Heart left ventricle (tissue), 13 donors: ENCODE measurements at regions not wholly inside any gene's neighbourhood (a gene's known extent, or its start where the extent isn't known, plus 50 kb on each side); places are given as distances from the start of the nearest gene placed in this dataset.

Experiments used
- POLR2A ChIP-seq, 2 donors: fragments of 450-650 bp; IDR thresholded peaks; one replicate each; pipeline ENCODE4 v1.6.1; 2017; ENCODE audit warnings: antibody characterized with exemption in 2 of 2, mild to moderate bottlenecking in 2 of 2, moderate library complexity in 2 of 2
- TF ChIP-seq, protein P1 (sequence below), 12 donors: fragments of 200-600 bp; sonication (generic) in 4 of 12; IDR thresholded peaks; one replicate each; pipeline versions ENCODE4 v1.5.0 to v1.8.0; 2018 to 2022; ENCODE audit warnings: antibody characterized with exemption in 12 of 12, mild to moderate bottlenecking in 5 of 12
- donor health status: ischemic (EF 13 %, LVEDD 7.1; RV severe dilation, severe dysfunction).
- donor health status: DM: no; HTN: yes; CAD: no.
- donor health status: DM: no; HTN: no; CAD: no.
- donor health status: ischemic (EF 25% LVEDD 6.9; RV normal size, moderate dysfunction).
- donor health status: ischemic (EF 25% LVEDD 5.7; RV mildly dilated, moderate dysfunction).
- donor health status: ischemic (EF 35%, LVEDD 5.7; RV mildly dilated, moderate dysfunction).
- donor health status: nonischemic (EF 11% LVEDD 7.7; RV severe dilation, severe dysfunction).
- donor health status: DM: yes; HTN: yes; CAD: no.
- donor health status: PGD.
- donor health status: ischemic (EF 29% LVEDD 5.4; RV normal size, mild dysfunction).
- donor health status: nonischemic (EF 23%, LVEDD 6.1; RV moderate dilation, normal function).

DNA sequence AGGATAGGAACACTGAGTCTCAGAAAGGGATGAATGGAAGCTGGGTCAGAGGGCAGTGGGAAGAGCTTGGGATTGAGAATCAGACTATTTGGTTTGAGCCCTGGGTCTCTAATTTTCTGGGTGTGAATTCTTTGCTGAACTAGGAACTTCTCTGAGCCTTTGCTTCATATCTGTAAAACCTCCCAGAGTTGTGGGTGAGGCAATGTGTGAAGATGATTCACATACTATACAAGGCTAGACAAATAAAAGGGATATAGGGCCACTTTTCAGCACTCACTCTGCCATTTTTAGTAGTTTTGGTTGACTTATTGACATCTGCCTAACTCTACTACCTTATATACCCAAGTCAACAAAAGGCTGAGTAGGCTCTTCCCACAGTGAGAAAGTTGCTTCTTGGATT lies 77.7 kb upstream of the JUN start:
- TF ChIP-seq, protein P1, sequence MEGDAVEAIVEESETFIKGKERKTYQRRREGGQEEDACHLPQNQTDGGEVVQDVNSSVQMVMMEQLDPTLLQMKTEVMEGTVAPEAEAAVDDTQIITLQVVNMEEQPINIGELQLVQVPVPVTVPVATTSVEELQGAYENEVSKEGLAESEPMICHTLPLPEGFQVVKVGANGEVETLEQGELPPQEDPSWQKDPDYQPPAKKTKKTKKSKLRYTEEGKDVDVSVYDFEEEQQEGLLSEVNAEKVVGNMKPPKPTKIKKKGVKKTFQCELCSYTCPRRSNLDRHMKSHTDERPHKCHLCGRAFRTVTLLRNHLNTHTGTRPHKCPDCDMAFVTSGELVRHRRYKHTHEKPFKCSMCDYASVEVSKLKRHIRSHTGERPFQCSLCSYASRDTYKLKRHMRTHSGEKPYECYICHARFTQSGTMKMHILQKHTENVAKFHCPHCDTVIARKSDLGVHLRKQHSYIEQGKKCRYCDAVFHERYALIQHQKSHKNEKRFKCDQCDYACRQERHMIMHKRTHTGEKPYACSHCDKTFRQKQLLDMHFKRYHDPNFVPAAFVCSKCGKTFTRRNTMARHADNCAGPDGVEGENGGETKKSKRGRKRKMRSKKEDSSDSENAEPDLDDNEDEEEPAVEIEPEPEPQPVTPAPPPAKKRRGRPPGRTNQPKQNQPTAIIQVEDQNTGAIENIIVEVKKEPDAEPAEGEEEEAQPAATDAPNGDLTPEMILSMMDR (IDR thresholded peaks at IDR 0.05), result no peak
- TF ChIP-seq POLR2A (IDR thresholded peaks at IDR 0.05), result no peak
